Mesenchymal stem cell (in vitro differentiated cells and primary cell): ENCODE measurements at regions not wholly inside any gene's neighbourhood (a gene's known extent, or its start where the extent isn't known, plus 50 kb on each side); places are given as distances from the start of the nearest gene placed in this dataset.

ENCODE experiments used
- DNase-seq: peaks from one replicate; pipeline ENCODE4 v3.0.0-alpha.2; 2013
- H2AFZ ChIP-seq: one replicate; pipeline ENCODE4 v1.6.1; 2013; ENCODE audit warnings: low read depth, mild to moderate bottlenecking, control low read depth, inconsistent platforms, low read length, moderate library complexity
- H2AK5ac ChIP-seq: 2 replicates; pipeline ENCODE4 v1.6.1; 2013; ENCODE audit warnings: low read length, moderate library complexity, mild to moderate bottlenecking, inconsistent platforms; ENCODE audit not compliant: severe bottlenecking
- H2BK120ac ChIP-seq: one replicate; pipeline ENCODE4 v1.6.1; 2013; ENCODE audit warnings: low read depth, mild to moderate bottlenecking, inconsistent platforms, low read length, moderate library complexity
- H2BK12ac ChIP-seq, 2 experiments: one replicate each; pipeline ENCODE4 v1.6.1; 2013; ENCODE audit warnings: inconsistent platforms in 2 of 2, low read length in 2 of 2, mild to moderate bottlenecking in 2 of 2, moderate library complexity in 2 of 2, control low read depth in 1 of 2
- H2BK15ac ChIP-seq: one replicate; pipeline ENCODE4 v1.6.1; 2013; ENCODE audit warnings: mild to moderate bottlenecking, low read depth, inconsistent platforms; ENCODE audit not compliant: poor library complexity, severe bottlenecking
- H2BK5ac ChIP-seq: 2 replicates; pipeline ENCODE4 v1.6.1; 2013; ENCODE audit warnings: low read depth, mild to moderate bottlenecking, low read length, control low read depth, inconsistent platforms; ENCODE audit not compliant: poor library complexity, severe bottlenecking
- H3K14ac ChIP-seq, 2 experiments: one replicate each; pipeline ENCODE4 v1.6.1; 2013; ENCODE audit warnings: inconsistent platforms in 2 of 2, low read length in 2 of 2, control low read depth in 1 of 2, mild to moderate bottlenecking in 1 of 2, moderate library complexity in 1 of 2
- H3K18ac ChIP-seq, 2 experiments: one replicate each; pipeline ENCODE4 v1.6.1; 2013; ENCODE audit warnings: inconsistent platforms in 2 of 2, low read length in 2 of 2, control low read depth in 1 of 2, low read depth in 1 of 2, mild to moderate bottlenecking in 1 of 2
- H3K23ac ChIP-seq, 2 experiments: one replicate each; pipeline ENCODE4 v1.6.1; 2013; ENCODE audit warnings: inconsistent platforms in 2 of 2, low read length in 2 of 2, mild to moderate bottlenecking in 2 of 2, moderate library complexity in 2 of 2, control low read depth in 1 of 2
- H3K27ac ChIP-seq: 2 replicates; pipeline ENCODE4 v1.5.1; 2013; ENCODE audit warnings: mild to moderate bottlenecking, moderate library complexity, low read length, control low read depth, inconsistent platforms; ENCODE audit not compliant: poor library complexity, severe bottlenecking
- H3K27me3 ChIP-seq, 2 experiments: 2 replicates each; pipeline versions ENCODE4 v1.6.1 to v1.7.0; 2013; ENCODE audit warnings: low read length in 2 of 2, mild to moderate bottlenecking in 2 of 2, moderate library complexity in 2 of 2, control low read depth in 1 of 2, inconsistent platforms in 1 of 2; ENCODE audit not compliant: control insufficient read depth in 1 of 2, insufficient read depth in 1 of 2
- H3K36me3 ChIP-seq, 2 experiments: 2 replicates each; pipeline versions ENCODE4 v1.6.1 to v1.7.0; 2013; ENCODE audit warnings: low read length in 2 of 2, control low read depth in 1 of 2, inconsistent platforms in 1 of 2, low read depth in 1 of 2, mild to moderate bottlenecking in 1 of 2; ENCODE audit not compliant: insufficient read depth in 2 of 2, control insufficient read depth in 1 of 2
- H3K4ac ChIP-seq, 2 experiments: one replicate each; pipeline ENCODE4 v1.6.1; 2013; ENCODE audit warnings: inconsistent platforms in 2 of 2, low read length in 2 of 2, mild to moderate bottlenecking in 2 of 2, moderate library complexity in 2 of 2, control low read depth in 1 of 2, low read depth in 1 of 2
- H3K4me1 ChIP-seq: 2 replicates; pipeline ENCODE4 v1.6.1; 2013; ENCODE audit warnings: low read depth, low read length, control low read depth; ENCODE audit not compliant: control insufficient read depth, insufficient read depth
- H3K4me2 ChIP-seq: 2 replicates; pipeline ENCODE4 v1.6.1; 2013; ENCODE audit warnings: low read length, mild to moderate bottlenecking, inconsistent platforms; ENCODE audit not compliant: poor library complexity, severe bottlenecking
- H3K4me3 ChIP-seq, 2 experiments: 2 replicates each; pipeline versions ENCODE4 v1.5.1 to v1.7.0; 2013; ENCODE audit warnings: low read length in 2 of 2, mild to moderate bottlenecking in 2 of 2, control low read depth in 1 of 2, low read depth in 1 of 2; ENCODE audit not compliant: insufficient read depth in 1 of 2
- H3K79me1 ChIP-seq: replicated peaks from 2 replicates; pipeline ENCODE4 v1.6.1; 2013; ENCODE audit warnings: mild to moderate bottlenecking, control low read depth, low read length, inconsistent platforms; ENCODE audit not compliant: poor library complexity, severe bottlenecking
- H3K9ac ChIP-seq: 2 replicates; pipeline ENCODE4 v1.7.0; 2013; ENCODE audit warnings: mild to moderate bottlenecking, low read length, moderate library complexity
- H3K9me3 ChIP-seq: 2 replicates; pipeline ENCODE4 v1.7.0; 2013; ENCODE audit warnings: mild to moderate bottlenecking, low read length; ENCODE audit not compliant: control insufficient read depth
- H4K8ac ChIP-seq: one replicate; pipeline ENCODE4 v1.6.1; 2013; ENCODE audit warnings: inconsistent platforms, mild to moderate bottlenecking, low read length, moderate library complexity
- H4K91ac ChIP-seq: one replicate; pipeline ENCODE4 v1.6.1; 2013; ENCODE audit warnings: mild to moderate bottlenecking, low read length, inconsistent platforms
- WGBS: methylation state at CpG from one replicate; pipeline ENCODE4 v1.1.7; 2013; ENCODE audit warnings: mixed read lengths; 5-methylcytosine and 5-hydroxymethylcytosine counted together

DNA sequence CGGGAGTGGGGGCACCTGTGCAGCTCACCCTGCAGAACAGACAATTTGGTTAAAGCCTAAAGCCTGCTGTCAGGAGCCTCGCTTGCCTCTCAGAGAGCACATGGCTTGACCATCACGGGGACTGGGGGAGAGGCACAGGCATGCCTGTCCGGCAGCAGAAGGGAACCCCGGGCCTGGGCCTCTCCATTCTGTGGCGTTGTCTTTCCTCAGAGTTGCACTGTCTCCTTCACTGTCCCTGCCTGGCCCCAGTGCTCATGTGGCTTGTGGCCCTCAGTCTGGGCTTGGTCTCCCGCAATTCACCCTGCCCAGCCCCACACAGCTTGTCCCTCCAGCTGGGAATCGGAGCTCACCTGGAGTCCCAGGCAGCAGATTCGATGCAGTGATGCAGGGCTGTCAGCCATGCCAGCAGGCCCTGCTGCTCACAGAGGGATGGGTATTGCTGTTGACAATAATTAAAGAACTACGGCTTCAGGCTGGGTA, 189.9 kb downstream of the SEC14L1 start:
- Histone ChIP-seq H3K4me1 (peaks cover 41% of the 10 kb centered on the region), H2AK5ac (peak overlapping the region; percentile 85), H2BK12ac (peak overlapping the region in 1 of 2 experiments; percentile 21), H3K79me1 (peaks cover 13% of the 10 kb centered on the region), H3K27ac (no peak overlapping the region), H3K4ac (peak overlapping the region; percentile 7 to 33), H3K9me3 (peaks cover 9% of the 10 kb centered on the region), H3K9ac (peak overlapping the region; percentile 37), H3K14ac (peak overlapping the region in 1 of 2 experiments; percentile 69), H3K36me3 (peaks cover 19 to 43% of the 10 kb centered on the region in 2 experiments), H4K91ac (no peak overlapping the region), H3K4me2 (no peak overlapping the region), H2AFZ (no peak overlapping the region), H3K18ac (peak overlapping the region in 1 of 2 experiments; percentile 46), H2BK5ac (no peak overlapping the region), H3K27me3 (no peaks in the 10 kb centered on the region), H3K23ac (peak overlapping the region in 1 of 2 experiments; percentile 93), H2BK120ac (no peak overlapping the region), H4K8ac (no peak overlapping the region), H2BK15ac (no peak overlapping the region), H3K4me3 (no peak overlapping the region)
- no peak for DNase-seq
- WGBS, result 82% methylated on average over 10 of the region's 10 CpGs

DNA sequence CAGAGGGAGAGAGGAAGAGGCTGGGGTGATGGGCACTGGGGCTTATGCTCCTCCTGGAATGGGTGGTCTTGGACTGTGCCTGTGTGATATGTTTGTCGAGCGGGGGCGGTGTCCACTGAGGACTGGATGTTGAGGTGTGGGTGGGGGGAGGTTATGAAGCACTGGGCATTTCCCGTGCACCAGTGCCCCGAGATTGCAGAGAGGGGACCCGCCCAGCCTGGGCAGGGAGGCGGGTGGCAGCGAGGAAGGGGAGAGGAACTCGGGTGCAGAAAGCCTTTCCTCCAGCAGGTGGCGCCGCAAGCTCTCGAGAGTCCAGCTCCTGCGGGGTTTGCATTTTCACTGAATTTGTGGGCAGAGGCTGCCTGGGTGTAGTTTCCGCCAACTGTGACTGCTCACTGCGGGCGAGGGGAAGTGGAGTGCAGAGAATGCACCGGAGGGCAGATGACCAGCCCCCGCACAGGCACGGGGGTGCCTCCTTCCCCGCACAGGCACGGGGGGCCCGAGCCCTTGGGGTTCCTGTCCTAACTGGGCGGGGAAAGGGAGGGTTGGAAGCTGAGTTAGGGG, 190.6 kb downstream of the SEC14L1 start:
- H3K79me1 ChIP-seq, result peaks cover 11% of the 10 kb centered on the region
- H4K8ac ChIP-seq, result peak overlapping the region; percentile 78
- no peak overlapping the region for H2BK120ac ChIP-seq
- DNase-seq, result peak; percentile 89
- no peak overlapping the region for H3K4me3 ChIP-seq
- H3K4ac ChIP-seq, result peak overlapping the region in 1 of 2 experiments; percentile 82
- no peak overlapping the region for H3K14ac ChIP-seq
- H2AK5ac ChIP-seq, result peak overlapping the region; percentile 50
- no peaks in the 10 kb centered on the region for H3K27me3 ChIP-seq
- no peak overlapping the region for H2AFZ ChIP-seq
- H2BK5ac ChIP-seq, result no peak overlapping the region
- WGBS, result 4% methylated on average over 19 of the region's 23 CpGs
- H3K18ac ChIP-seq, result peak overlapping the region; percentile 23 to 73
- no peak overlapping the region for H2BK15ac ChIP-seq
- peaks cover 34% of the 10 kb centered on the region for H3K4me1 ChIP-seq
- H3K4me2 ChIP-seq, result peak overlapping the region; percentile 60
- peak overlapping the region; percentile 60 for H3K27ac ChIP-seq
- no peak overlapping the region for H3K23ac ChIP-seq
- H2BK12ac ChIP-seq, result peak overlapping the region in 1 of 2 experiments; percentile 76
- H4K91ac ChIP-seq, result peak overlapping the region; percentile 30
- peaks cover 10% of the 10 kb centered on the region for H3K9me3 ChIP-seq
- H3K36me3 ChIP-seq, result peaks cover 17 to 37% of the 10 kb centered on the region in 2 experiments
- H3K9ac ChIP-seq, result peak overlapping the region; percentile 37

DNA sequence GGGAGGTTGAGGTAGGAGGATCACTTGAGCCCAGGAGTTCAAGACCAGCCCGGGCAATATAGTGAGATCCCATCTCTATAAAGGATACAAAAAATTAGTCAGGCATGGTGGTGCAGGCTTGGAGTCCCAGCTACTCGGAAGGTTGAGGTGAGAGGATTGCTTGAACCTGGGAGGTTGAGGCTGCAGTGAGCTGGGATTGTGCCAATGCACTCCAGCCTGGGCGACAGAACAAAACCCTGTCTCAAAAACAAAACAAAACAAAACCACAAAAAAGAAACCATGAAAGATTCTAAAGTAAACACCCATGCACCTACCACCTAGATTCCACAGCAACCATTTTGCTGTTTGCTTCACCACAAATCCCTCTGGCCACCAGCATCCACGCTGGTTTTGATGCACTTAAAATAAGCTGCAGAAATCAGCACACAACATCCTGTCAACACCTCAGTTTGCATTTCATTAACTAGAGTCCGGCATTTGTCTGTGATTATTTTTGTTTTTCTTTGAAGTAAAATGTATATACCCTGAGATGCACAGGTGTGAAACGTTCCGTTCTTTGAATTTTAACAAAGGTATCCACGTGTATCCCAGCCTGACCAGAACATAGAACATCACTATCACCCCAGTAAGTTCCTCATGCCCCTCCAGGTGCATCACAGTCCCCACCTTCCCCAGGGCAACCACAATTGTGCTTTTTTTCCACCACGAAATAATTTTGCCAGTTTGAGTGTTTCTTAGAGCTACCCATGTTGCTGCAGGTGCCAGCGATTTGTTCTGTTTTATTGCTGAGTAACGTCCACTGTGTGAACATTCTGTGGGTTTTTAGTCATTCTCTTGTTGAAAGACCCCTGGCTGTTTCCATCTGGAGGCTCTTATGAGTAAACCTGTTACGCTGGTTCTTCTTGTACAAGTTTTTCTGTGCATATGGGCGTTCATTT, 191.5 kb downstream of the SEC14L1 start:
- WGBS, result 87% methylated on average over 11 of the region's 13 CpGs
- Histone ChIP-seq H2AFZ (no peak overlapping the region), H2BK15ac (no peak overlapping the region), H3K4me2 (peak overlapping the region; percentile 60), H3K4me1 (peaks cover 30% of the 10 kb centered on the region), H3K27ac (peak overlapping the region; percentile 60), H3K18ac (peak overlapping the region in 1 of 2 experiments; percentile 46), H2BK12ac (peak overlapping the region in 1 of 2 experiments; percentile 65), H3K23ac (no peak overlapping the region), H2AK5ac (peak overlapping the region; percentile 84), H3K9me3 (peaks cover 19% of the 10 kb centered on the region), H3K4ac (peak overlapping the region in 1 of 2 experiments; percentile 43), H3K79me1 (peaks cover 11% of the 10 kb centered on the region), H2BK120ac (no peak overlapping the region), H4K8ac (no peak overlapping the region), H4K91ac (no peak overlapping the region), H3K9ac (peak overlapping the region; percentile 37), H3K27me3 (no peaks in the 10 kb centered on the region), H2BK5ac (no peak overlapping the region), H3K14ac (no peak overlapping the region), H3K36me3 (peaks cover 12 to 29% of the 10 kb centered on the region in 2 experiments), H3K4me3 (peak overlapping the region in 1 of 2 experiments; percentile 36)
- peak; percentile 14 for DNase-seq
